ENCODE measurements at regions not wholly inside any gene's neighbourhood (a gene's known extent, or its start where the extent isn't known, plus 50 kb on each side); places are given as distances from the start of the nearest gene placed in this dataset.
"Not testable (repeated sequence)": the region's sequence is repeated elsewhere in the genome, so short reads cannot be mapped to it uniquely, and the experiment has no call there.

GRCh38 chr3:198098661-198099081, 138.7 kb downstream of the LMLN start:
- not testable (repeated sequence) for H3K4me3 ChIP-seq; DNase-seq (ENCODE audit: low spot score); H3K27ac ChIP-seq (ENCODE audit: low read depth); ATAC-seq; H3K27me3 ChIP-seq (ENCODE audit: insufficient read depth); H3K27ac Mint-ChIP-seq; H3K4me3 Mint-ChIP-seq; H3K27me3 Mint-ChIP-seq (ENCODE audit: insufficient read depth, low read depth, poor library complexity); H3K4me1 Mint-ChIP-seq; H3K9me2 ChIP-seq (ENCODE audit: insufficient read depth); H3K9me3 Mint-ChIP-seq; H3K4me2 ChIP-seq; H3K36me3 Mint-ChIP-seq (ENCODE audit: low read depth); H4K20me1 ChIP-seq (replicated peaks; ENCODE audit: insufficient read depth); H3K4me1 ChIP-seq (ENCODE audit: insufficient read depth); H3F3A ChIP-seq (replicated peaks; ENCODE audit: low read depth); H3K79me2 ChIP-seq (replicated peaks; ENCODE audit: insufficient read depth); H3K36me3 ChIP-seq (ENCODE audit: insufficient read depth); H2AFZ ChIP-seq

DNA sequence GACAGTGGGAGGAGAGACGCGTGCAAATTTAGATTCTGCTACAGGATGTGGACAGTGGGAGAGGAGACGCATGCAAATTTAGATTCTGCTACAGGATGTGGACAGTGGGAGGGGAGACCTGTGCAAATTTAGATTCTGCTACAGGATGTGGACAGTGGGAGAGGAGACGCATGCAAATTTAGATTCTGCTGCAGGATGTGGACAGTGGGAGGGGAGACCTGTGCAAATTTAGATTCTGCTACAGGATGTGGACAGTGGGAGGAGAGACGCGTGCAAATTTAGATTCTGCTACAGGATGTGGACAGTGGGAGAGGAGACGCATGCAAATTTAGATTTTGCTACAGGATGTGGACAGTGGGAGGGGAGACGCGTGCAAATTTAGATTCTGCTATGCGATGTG, 143.1 kb downstream of the LMLN start:
- DNase-seq (ENCODE audit: low spot score) = not testable (repeated sequence)

DNA sequence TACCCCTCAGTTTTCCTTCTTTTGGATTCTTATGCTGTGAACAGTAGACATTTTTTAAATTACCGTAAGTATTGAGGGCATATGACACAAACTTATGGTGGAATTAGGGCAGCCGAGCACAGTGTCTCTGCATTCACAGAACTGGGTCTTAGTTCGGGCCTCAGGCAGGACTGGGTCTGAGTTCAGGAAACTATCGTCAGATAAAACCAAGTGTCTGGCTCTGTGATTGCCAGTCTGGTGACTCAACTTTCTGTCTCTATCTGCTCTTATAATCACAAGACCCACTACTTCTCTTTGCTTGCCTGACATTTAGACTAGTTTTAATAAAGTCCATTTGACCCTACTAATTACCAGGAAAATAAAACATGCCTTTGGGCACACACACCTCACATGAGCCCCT, 146.2 kb downstream of the LMLN start:
- H3K27ac Mint-ChIP-seq = no peak overlapping the region
- no peak for DNase-seq (ENCODE audit: low spot score)

More for the DNA sequence above, 143.1 kb downstream of the LMLN start:
- not testable (repeated sequence) for H3K9me3 Mint-ChIP-seq; H3K4me2 ChIP-seq; H3K4me3 ChIP-seq; H3F3A ChIP-seq (replicated peaks; ENCODE audit: low read depth); H3K4me3 Mint-ChIP-seq; H3K27me3 ChIP-seq (ENCODE audit: insufficient read depth); H3K27ac Mint-ChIP-seq; H2AFZ ChIP-seq; H3K27me3 Mint-ChIP-seq (ENCODE audit: insufficient read depth, low read depth, poor library complexity); H3K9me2 ChIP-seq (ENCODE audit: insufficient read depth); H3K36me3 ChIP-seq (ENCODE audit: insufficient read depth); ATAC-seq; H3K4me1 ChIP-seq (ENCODE audit: insufficient read depth); H3K36me3 Mint-ChIP-seq (ENCODE audit: low read depth); H3K79me2 ChIP-seq (replicated peaks; ENCODE audit: insufficient read depth); H3K27ac ChIP-seq (ENCODE audit: low read depth); H4K20me1 ChIP-seq (replicated peaks; ENCODE audit: insufficient read depth)
- peaks cover 12% of the 10 kb centered on the region for H3K4me1 Mint-ChIP-seq

More for the DNA sequence above, 146.2 kb downstream of the LMLN start:
- no peaks in the 10 kb centered on the region for H3K9me3 Mint-ChIP-seq
- TF ChIP-seq, protein P1, sequence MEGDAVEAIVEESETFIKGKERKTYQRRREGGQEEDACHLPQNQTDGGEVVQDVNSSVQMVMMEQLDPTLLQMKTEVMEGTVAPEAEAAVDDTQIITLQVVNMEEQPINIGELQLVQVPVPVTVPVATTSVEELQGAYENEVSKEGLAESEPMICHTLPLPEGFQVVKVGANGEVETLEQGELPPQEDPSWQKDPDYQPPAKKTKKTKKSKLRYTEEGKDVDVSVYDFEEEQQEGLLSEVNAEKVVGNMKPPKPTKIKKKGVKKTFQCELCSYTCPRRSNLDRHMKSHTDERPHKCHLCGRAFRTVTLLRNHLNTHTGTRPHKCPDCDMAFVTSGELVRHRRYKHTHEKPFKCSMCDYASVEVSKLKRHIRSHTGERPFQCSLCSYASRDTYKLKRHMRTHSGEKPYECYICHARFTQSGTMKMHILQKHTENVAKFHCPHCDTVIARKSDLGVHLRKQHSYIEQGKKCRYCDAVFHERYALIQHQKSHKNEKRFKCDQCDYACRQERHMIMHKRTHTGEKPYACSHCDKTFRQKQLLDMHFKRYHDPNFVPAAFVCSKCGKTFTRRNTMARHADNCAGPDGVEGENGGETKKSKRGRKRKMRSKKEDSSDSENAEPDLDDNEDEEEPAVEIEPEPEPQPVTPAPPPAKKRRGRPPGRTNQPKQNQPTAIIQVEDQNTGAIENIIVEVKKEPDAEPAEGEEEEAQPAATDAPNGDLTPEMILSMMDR (conservative IDR thresholded peaks at IDR 0.05; ENCODE audit: low read depth in 2 of 2) = no peak
- no peak for TF ChIP-seq POLR2AphosphoS5 (IDR thresholded peaks at IDR 0.05; ENCODE audit: low read depth)
- TF ChIP-seq CREB1 (CRISPR knock-in tag; IDR thresholded peaks at IDR 0.05; ENCODE audit: low read depth) = no peak
- no peak for TF ChIP-seq ZNF331 (CRISPR knock-in tag; IDR thresholded peaks at IDR 0.05; ENCODE audit: low read depth)
- no peak for TF ChIP-seq EZH2 (IDR thresholded peaks at IDR 0.05; ENCODE audit: low read depth, unreplicated experiment)
- no peak for TF ChIP-seq ZNF114 (CRISPR knock-in tag; IDR thresholded peaks at IDR 0.05)
- no peak for TF ChIP-seq NANOG (IDR thresholded peaks at IDR 0.05; ENCODE audit: borderline replicate concordance)
- TF ChIP-seq ETS1 (IDR thresholded peaks at IDR 0.05) = no peak
- TF ChIP-seq EZH2phosphoT487 (IDR thresholded peaks at IDR 0.05; ENCODE audit: unreplicated experiment) = no peak
- Histone ChIP-seq H3K4me1 (ENCODE audit: insufficient read depth) (no peaks in the 10 kb centered on the region), H3K9me2 (ENCODE audit: insufficient read depth) (peaks cover 4% of the 10 kb centered on the region; the same call in 1 of the 2 replicates), H3K27ac (ENCODE audit: low read depth) (no peak overlapping the region), H3K4me2 (no peak overlapping the region), H4K20me1 (replicated peaks; ENCODE audit: insufficient read depth) (no peaks in the 10 kb centered on the region), H2AFZ (no peak overlapping the region), H3K27me3 (ENCODE audit: insufficient read depth) (peaks cover 17% of the 10 kb centered on the region; the same call in 1 of the 2 replicates), H3K79me2 (replicated peaks; ENCODE audit: insufficient read depth) (no peaks in the 10 kb centered on the region), H3F3A (replicated peaks; ENCODE audit: low read depth) (no peaks in the 10 kb centered on the region), H3K4me3 (no peak overlapping the region), H3K36me3 (ENCODE audit: insufficient read depth) (no peaks in the 10 kb centered on the region)
- no peak overlapping the region for H3K4me3 Mint-ChIP-seq
- H3K27me3 Mint-ChIP-seq (ENCODE audit: insufficient read depth, low read depth, poor library complexity) = peaks cover 7% of the 10 kb centered on the region
- no peaks in the 10 kb centered on the region for H3K36me3 Mint-ChIP-seq (ENCODE audit: low read depth)
- H3K4me1 Mint-ChIP-seq = peaks cover 21% of the 10 kb centered on the region
- ATAC-seq = no peak

Data from GM23338 (cell line).